Psoas muscle (tissue), 7 donors: ENCODE measurements at regions not wholly inside any gene's neighbourhood (a gene's known extent, or its start where the extent isn't known, plus 50 kb on each side); places are given as distances from the start of the nearest gene placed in this dataset.

Experiments used
- ATAC-seq, 4 donors: fragments of 200-7000 bp; cut with Tn5 transposase; one replicate each; pipeline ENCODE4 v1.9.1; 2020; ENCODE audit warnings: moderate library complexity in 3 of 4, mild to moderate bottlenecking in 2 of 4
- DNase-seq, 2 donors: peaks; one replicate each; pipeline ENCODE4 v3.0.0-alpha.2; 2020
- H3K27ac ChIP-seq: fragments of 200-600 bp; one replicate; pipeline ENCODE4 v1.8.0; 2022
- H3K27me3 ChIP-seq, 3 donors: fragments of 200-600 bp in 1 of 3; one replicate each; pipeline versions ENCODE4 v1.6.1 to v1.8.0; 2013 to 2022; ENCODE audit warnings: low read length in 2 of 3, mild to moderate bottlenecking in 2 of 3, moderate library complexity in 1 of 3; ENCODE audit not compliant: insufficient read depth in 3 of 3
- H3K36me3 ChIP-seq, 2 donors: fragments of 200-600 bp in 1 of 2; one replicate each; pipeline versions ENCODE4 v1.6.1 to v1.8.0; 2013 to 2022; ENCODE audit warnings: low read depth in 1 of 2, mild to moderate bottlenecking in 1 of 2, moderate library complexity in 1 of 2; ENCODE audit not compliant: insufficient read depth in 1 of 2
- H3K4me1 ChIP-seq: fragments of 200-600 bp; one replicate; pipeline ENCODE4 v1.8.0; 2022
- H3K4me3 ChIP-seq: fragments of 200-600 bp; one replicate; pipeline ENCODE4 v1.8.0; 2022; ENCODE audit warnings: mild to moderate bottlenecking
- H3K9me3 ChIP-seq: fragments of 200-600 bp; one replicate; pipeline ENCODE4 v1.8.0; 2022
- WGBS, 3 donors: extraction: QIAGEN DNeasy Blood & Tissue Kit; methylation state at CpG; one replicate each; pipeline versions ENCODE4 v1.1.6 to v1.1.7; 2013; 5-methylcytosine and 5-hydroxymethylcytosine counted together
- intact Hi-C, 2 donors: fragments of 100-400 bp; cut with DNase I; formaldehyde crosslinking; loops; one replicate each; pipeline versions ENCODE4 v1.11.0 to v1.14.2; 2022
- TF ChIP-seq, protein P1 (sequence below): fragments of 200-600 bp; IDR thresholded peaks from one replicate; pipeline ENCODE4 v1.8.0; 2022; ENCODE audit warnings: antibody characterized with exemption
- donor health status: healthy with polysubstance abuse.
- donor health status: DM: no; HTN: no; CAD: no; lungs with moderate emphysema.
- donor health status: Bipolar disorder and iron deficiency.
- donor health status: healthy.
- donor health status: DM: yes; HTN: yes; CAD: no.
- donor health status: DM: no; HTN: no; CAD: no.
- donor health status: DM: yes; HTN: yes; CAD: no.

DNA sequence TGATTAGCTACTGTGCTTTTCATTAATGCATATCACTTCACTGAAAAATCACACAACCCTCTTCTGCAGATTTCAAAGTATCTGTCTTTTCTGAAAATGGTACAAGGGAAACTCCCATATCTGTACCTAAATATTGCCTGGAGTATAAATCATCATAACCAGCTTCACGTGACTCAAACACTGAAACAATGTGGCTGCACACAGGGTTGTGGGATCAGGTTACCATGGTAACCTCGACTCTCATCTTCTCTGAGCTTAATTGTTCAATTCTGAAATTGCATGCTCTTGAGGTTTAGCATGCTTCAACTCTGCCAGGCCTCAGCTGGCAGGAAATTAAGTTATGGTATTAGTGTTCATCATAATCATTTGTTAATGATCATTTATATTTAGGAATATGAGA lies 77.5 kb upstream of the CPSF6 start:
- H3K9me3 ChIP-seq, result no peaks in the 10 kb centered on the region
- no peak overlapping the region for H3K4me3 ChIP-seq
- no peaks in the 10 kb centered on the region for H3K27me3 ChIP-seq
- ATAC-seq, result no peak
- no peaks in the 10 kb centered on the region for H3K4me1 ChIP-seq
- intact Hi-C loops, result no loop called here
- no peak overlapping the region for H3K27ac ChIP-seq
- H3K36me3 ChIP-seq, result no peaks in the 10 kb centered on the region
- whole genome bisulfite sequencing, 3 donors, result 28 to 39% (median 29%) methylated on average over 2 of the region's 2 CpGs
- TF ChIP-seq, protein P1, sequence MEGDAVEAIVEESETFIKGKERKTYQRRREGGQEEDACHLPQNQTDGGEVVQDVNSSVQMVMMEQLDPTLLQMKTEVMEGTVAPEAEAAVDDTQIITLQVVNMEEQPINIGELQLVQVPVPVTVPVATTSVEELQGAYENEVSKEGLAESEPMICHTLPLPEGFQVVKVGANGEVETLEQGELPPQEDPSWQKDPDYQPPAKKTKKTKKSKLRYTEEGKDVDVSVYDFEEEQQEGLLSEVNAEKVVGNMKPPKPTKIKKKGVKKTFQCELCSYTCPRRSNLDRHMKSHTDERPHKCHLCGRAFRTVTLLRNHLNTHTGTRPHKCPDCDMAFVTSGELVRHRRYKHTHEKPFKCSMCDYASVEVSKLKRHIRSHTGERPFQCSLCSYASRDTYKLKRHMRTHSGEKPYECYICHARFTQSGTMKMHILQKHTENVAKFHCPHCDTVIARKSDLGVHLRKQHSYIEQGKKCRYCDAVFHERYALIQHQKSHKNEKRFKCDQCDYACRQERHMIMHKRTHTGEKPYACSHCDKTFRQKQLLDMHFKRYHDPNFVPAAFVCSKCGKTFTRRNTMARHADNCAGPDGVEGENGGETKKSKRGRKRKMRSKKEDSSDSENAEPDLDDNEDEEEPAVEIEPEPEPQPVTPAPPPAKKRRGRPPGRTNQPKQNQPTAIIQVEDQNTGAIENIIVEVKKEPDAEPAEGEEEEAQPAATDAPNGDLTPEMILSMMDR, result no peak
- DNase-seq, result no peak

GRCh38 chr12:69163681-69164362 lies 75.5 kb upstream of the CPSF6 start:
- Histone ChIP-seq H3K4me3 (no peak overlapping the region), H3K4me1 (no peaks in the 10 kb centered on the region), H3K9me3 (no peaks in the 10 kb centered on the region), H3K27me3 (no peaks in the 10 kb centered on the region), H3K27ac (no peak overlapping the region), H3K36me3 (no peaks in the 10 kb centered on the region)
- ATAC-seq (no peak), DNase-seq (no peak)
- WGBS, 3 donors, result 81 to 86% (median 81%) methylated on average over 4 of the region's 4 CpGs
- TF ChIP-seq, protein P1, result no peak
- intact Hi-C loops, result no loop called here

DNA sequence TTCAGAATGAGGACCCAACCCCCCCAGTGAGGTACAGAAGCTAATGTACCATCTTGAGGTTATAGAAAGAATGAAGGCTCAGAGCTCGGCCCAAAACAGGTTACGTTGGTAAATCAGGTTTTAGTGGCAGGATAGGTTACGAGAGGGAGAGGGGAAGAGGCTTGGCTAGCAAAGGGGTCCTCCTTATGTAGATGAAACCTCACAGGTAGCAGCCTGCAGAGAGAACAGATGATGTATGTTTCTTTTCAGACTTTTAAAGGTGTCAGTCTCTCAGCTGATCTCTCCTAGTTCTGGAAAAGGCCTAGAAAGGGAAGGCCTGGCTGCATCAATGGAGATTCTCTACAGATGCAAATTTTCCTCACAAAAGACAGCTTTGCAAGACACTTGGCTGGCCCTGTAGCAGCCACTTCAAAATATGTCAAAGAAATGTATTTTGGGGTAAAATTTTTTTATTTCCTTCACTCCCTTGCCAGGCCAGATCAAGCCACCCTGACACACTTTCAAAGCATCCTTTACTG lies 71.7 kb upstream of the CPSF6 start:
- TF ChIP-seq, protein P1, result no peak
- H3K4me1 ChIP-seq, result no peaks in the 10 kb centered on the region
- ATAC-seq, result no peak
- intact Hi-C loops, result no loop called here
- H3K27ac ChIP-seq, result no peak overlapping the region
- no peaks in the 10 kb centered on the region for H3K27me3 ChIP-seq
- no peaks in the 10 kb centered on the region for H3K36me3 ChIP-seq
- no peak for DNase-seq
- WGBS, 3 donors, result 76 to 97% (median 88%) methylated on average over 3 of the region's 3 CpGs
- H3K4me3 ChIP-seq, result no peak overlapping the region
- H3K9me3 ChIP-seq, result no peaks in the 10 kb centered on the region

DNA sequence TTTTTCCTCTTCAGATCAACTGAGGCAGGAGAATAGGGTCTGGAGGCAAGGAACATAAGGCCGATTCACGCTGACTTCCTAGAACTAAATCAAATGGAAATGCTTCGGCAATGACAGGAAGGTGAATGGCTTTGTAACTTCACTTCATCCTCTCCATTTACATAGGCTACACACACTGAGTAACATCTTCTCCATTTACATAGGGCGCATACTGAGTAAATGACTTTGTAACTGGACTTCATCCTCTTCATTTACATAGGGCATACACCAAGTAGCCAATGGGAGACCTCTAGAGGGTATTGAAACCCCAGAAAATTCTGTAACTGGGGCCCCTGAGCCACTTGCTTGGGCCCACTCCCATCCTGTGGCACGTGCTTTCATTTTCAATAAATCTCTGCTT lies 71.0 kb upstream of the CPSF6 start:
- Histone ChIP-seq H3K27ac (no peak overlapping the region), H3K4me1 (no peaks in the 10 kb centered on the region), H3K27me3 (no peaks in the 10 kb centered on the region), H3K4me3 (no peak overlapping the region), H3K9me3 (no peaks in the 10 kb centered on the region), H3K36me3 (no peaks in the 10 kb centered on the region)
- TF ChIP-seq, protein P1, result no peak
- DNase-seq (no peak), ATAC-seq (no peak)
- WGBS, 3 donors, result 89 to 94% (median 92%) methylated on average over 5 of the region's 5 CpGs
- intact Hi-C loops, result no loop called here

DNA sequence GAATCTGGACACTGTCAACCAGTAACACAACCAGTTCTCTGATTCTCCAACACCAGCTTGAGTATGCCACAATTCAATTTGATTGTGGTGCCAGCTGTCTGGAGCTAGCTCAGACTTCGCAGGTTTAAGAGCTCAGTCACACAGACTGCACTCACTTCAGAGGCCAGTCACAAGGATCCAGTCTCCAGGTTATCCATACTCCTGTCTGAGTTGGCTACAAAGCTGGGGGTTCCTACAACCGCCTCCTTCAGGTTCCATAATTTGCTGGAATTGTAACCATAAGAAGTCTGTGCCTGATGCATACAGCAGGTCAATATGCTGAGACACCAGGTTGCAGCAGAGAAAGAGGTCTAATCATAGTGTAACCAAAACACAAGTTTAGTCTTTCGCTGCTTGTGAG lies 70.5 kb upstream of the CPSF6 start:
- H3K27me3 ChIP-seq, result no peaks in the 10 kb centered on the region
- TF ChIP-seq, protein P1, result no peak
- no peaks in the 10 kb centered on the region for H3K36me3 ChIP-seq
- intact Hi-C loops, result no loop called here
- H3K27ac ChIP-seq, result no peak overlapping the region
- WGBS, 3 donors, result 84 to 93% (median 87%) methylated on average over 3 of the region's 3 CpGs
- H3K9me3 ChIP-seq, result no peaks in the 10 kb centered on the region
- ATAC-seq (no peak), DNase-seq (no peak)
- H3K4me3 ChIP-seq, result no peak overlapping the region
- H3K4me1 ChIP-seq, result no peaks in the 10 kb centered on the region
